ENCODE measurements at regions not wholly inside any gene's neighbourhood (a gene's known extent, or its start where the extent isn't known, plus 50 kb on each side); places are given as distances from the start of the nearest gene placed in this dataset.

DNA sequence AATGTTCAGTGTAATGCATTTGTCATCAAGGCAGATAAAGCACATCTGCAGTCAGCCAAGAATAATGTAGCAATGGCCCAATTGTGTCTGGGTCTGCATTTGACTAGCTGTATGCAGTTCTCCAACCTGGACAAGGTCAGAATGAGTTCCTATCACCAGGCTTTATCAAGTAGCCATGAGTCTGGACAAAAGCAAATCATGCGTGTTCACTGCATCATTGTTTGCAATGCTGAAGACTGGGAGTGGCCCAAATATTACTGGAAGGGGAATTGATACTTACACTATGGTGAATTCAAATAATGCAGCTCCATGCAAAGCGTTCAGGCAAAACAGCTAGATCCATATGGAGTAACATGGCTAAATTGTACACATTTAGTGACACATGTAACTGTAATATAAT, 250.9 kb downstream of the TOX3 start:
- no peak for DNase-seq (ENCODE audit: extremely low read depth, low read depth)
- H3K4me3 ChIP-seq (replicated peaks; ENCODE audit: low read depth, low read length), result no peak overlapping the region
- TF ChIP-seq, protein P1, sequence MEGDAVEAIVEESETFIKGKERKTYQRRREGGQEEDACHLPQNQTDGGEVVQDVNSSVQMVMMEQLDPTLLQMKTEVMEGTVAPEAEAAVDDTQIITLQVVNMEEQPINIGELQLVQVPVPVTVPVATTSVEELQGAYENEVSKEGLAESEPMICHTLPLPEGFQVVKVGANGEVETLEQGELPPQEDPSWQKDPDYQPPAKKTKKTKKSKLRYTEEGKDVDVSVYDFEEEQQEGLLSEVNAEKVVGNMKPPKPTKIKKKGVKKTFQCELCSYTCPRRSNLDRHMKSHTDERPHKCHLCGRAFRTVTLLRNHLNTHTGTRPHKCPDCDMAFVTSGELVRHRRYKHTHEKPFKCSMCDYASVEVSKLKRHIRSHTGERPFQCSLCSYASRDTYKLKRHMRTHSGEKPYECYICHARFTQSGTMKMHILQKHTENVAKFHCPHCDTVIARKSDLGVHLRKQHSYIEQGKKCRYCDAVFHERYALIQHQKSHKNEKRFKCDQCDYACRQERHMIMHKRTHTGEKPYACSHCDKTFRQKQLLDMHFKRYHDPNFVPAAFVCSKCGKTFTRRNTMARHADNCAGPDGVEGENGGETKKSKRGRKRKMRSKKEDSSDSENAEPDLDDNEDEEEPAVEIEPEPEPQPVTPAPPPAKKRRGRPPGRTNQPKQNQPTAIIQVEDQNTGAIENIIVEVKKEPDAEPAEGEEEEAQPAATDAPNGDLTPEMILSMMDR (IDR thresholded peaks at IDR 0.05; ENCODE audit: low read depth, low read length, missing control alignments), result no peak

DNA sequence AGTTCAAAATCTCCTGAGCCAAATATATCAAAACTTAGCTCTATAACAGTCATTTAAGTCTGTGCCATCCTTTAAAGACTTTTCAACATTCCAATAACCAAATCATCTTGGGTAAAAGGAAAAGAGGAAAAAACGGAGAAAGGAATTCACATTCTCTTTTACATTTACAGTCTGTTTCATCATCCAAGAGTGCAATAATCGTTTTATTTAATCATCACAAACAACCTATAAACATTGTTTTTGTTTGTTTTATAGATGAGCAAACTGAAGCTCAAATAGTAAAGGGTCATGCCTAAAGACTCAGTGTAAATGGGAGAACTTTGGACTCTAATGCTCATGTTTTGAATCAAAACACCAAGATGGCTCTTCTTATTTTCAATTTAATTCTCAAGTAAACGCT, 252.3 kb downstream of the TOX3 start:
- no peak for DNase-seq (ENCODE audit: extremely low read depth, low read depth)
- TF ChIP-seq, protein P1 (IDR thresholded peaks at IDR 0.05; ENCODE audit: low read depth, low read length, missing control alignments), result no peak
- H3K4me3 ChIP-seq (replicated peaks; ENCODE audit: low read depth, low read length), result no peak overlapping the region

DNA sequence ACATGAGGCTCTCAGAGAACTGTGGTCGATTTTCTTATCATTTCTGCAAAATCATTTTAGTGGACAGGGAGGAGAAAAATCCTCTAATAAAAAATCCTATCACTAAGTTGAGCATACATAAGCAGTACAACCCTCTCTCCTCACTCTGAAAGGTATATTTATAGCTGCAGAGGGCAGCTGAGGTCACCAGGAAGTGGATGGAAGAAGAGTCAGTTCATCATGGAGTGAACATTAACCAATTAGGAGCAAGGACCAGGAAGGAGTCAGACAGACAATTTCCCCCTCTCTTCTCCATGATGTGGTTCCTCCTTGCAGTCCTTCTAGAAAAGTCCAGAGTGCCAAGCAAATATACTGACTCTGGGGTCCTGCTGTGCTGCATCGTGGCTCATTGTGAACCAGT, 253.7 kb downstream of the TOX3 start:
- TF ChIP-seq, protein P1 (IDR thresholded peaks at IDR 0.05; ENCODE audit: low read depth, low read length, missing control alignments), result no peak
- H3K4me3 ChIP-seq (replicated peaks; ENCODE audit: low read depth, low read length), result no peak overlapping the region
- no peak for DNase-seq (ENCODE audit: extremely low read depth, low read depth)

DNA sequence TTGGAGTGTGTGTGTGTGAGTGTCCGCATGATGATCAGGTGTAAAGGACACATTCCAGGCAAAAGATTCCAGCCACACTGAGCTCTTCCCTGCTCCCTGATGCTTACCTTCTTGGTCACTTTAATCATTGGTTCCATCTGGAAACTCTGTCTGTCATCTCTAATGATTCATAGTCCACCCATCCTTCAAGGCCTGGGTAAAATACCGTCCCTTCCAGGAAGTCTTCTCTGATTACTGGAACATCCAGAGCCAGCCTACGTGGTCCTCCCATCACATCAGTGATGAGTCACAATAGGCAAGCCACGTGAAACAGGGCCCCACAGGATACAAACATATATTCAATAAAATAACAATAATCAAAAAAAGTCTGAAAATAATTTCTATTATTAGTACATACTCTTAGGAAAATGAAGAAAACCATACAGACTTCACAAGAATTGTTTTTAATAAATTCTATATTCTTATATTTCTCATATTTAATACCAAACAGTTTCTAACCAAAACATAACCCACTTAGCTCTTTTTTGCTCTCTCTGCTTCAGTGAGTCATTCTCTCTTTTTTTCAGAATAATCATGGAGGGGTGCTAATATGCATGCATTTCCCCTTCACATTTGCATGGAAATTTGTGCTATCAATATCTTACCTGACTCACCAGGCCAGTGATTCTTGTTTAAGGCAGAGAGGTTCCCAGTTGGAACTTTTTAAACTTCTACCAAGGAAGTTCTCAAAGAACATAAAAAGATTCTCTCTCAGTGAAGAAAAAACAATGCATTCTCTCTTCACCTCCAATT, 263.2 kb downstream of the TOX3 start:
- no peak for DNase-seq (ENCODE audit: extremely low read depth, low read depth)
- no peak overlapping the region for H3K4me3 ChIP-seq (replicated peaks; ENCODE audit: low read depth, low read length)
- TF ChIP-seq, protein P1 (IDR thresholded peaks at IDR 0.05; ENCODE audit: low read depth, low read length, missing control alignments), result no peak

DNA sequence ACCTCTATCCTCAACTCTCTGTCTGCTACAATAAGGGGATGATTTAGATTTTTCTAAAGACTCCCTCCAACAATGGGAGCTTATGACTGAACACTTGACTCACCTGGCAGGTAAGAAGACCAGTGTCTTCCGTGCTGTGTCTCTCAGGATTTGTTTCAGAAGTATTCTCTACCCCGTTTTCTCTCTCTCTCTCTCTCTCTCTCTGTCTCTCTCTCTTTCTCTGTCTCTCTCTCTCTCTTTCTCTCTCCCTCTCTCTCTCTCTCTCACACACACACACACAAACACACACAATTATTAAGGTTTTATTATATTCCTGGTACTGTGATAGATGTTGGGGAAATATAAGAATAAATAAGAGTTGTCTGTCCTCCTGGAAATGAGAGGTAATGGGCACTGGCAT, 263.9 kb downstream of the TOX3 start:
- no peak overlapping the region for H3K4me3 ChIP-seq (replicated peaks; ENCODE audit: low read depth, low read length)
- DNase-seq (ENCODE audit: extremely low read depth, low read depth), result peak; percentile 20
- TF ChIP-seq, protein P1 (IDR thresholded peaks at IDR 0.05; ENCODE audit: low read depth, low read length, missing control alignments), result no peak

DNA sequence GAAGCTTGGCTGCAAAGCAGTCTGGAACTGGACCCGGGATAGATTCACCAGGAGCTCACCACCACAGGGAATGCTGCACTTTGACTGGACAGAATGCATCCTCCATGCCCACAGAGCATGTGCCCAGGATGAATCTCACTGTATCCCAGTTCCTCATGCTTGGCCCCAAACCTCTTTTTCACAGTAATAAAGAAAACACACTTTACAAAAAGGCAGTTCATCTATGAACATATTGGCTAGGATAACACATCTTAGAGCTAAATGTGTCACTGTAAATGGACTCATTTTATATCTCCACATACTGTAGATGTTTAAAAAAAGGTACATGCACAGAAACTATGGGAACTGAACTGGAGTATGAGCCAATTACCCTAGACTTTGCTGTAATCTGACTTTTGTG, 266.9 kb downstream of the TOX3 start:
- no peak overlapping the region for H3K4me3 ChIP-seq (replicated peaks; ENCODE audit: low read depth, low read length)
- no peak for DNase-seq (ENCODE audit: extremely low read depth, low read depth)
- TF ChIP-seq, protein P1 (IDR thresholded peaks at IDR 0.05; ENCODE audit: low read depth, low read length, missing control alignments), result no peak

All from HFF-Myc (cell line).